ENCODE measurements at regions not wholly inside any gene's neighbourhood (a gene's known extent, or its start where the extent isn't known, plus 50 kb on each side); places are given as distances from the start of the nearest gene placed in this dataset.
"Not testable (repeated sequence)": the region's sequence is repeated elsewhere in the genome, so short reads cannot be mapped to it uniquely, and the experiment has no call there.

DNA sequence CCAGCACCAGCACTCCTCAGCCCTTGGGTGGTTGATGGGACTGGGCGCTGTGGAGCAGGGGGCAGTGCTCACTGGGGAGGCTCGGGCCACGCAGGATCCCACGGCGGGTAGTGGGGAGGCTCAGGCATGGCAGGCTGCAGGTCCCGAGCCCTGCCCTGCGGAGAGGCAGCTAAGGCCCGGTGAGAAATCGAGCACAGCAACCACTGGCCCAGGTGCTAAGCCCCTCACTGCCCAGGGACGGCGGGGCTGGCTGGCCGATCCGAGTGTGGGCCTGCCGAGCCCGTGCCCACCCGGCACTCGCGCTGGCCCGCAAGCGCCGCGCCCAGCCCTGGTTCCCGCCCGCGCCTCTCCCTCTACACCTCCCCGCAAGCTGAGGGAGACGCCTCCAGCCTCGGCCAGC, 56.0 kb upstream of the ZNF195 start:
- DNase-seq (ENCODE audit: low spot score) (no peak), ATAC-seq (ENCODE audit: insufficient number of reproducible peaks, low FRiP score, low read depth) (no peak)
- Histone ChIP-seq H3K27ac (no peak overlapping the region), H3K9me3 (no peaks in the 10 kb centered on the region), H3K27me3 (replicated peaks; ENCODE audit: insufficient read depth) (no peaks in the 10 kb centered on the region), H3K4me1 (ENCODE audit: control insufficient read depth in 1 of 2, low read depth in 2 of 2) (no peaks in the 10 kb centered on the region), H3K36me3 (no peaks in the 10 kb centered on the region), H3K4me3 (no peak overlapping the region)
- TF ChIP-seq, protein P1, sequence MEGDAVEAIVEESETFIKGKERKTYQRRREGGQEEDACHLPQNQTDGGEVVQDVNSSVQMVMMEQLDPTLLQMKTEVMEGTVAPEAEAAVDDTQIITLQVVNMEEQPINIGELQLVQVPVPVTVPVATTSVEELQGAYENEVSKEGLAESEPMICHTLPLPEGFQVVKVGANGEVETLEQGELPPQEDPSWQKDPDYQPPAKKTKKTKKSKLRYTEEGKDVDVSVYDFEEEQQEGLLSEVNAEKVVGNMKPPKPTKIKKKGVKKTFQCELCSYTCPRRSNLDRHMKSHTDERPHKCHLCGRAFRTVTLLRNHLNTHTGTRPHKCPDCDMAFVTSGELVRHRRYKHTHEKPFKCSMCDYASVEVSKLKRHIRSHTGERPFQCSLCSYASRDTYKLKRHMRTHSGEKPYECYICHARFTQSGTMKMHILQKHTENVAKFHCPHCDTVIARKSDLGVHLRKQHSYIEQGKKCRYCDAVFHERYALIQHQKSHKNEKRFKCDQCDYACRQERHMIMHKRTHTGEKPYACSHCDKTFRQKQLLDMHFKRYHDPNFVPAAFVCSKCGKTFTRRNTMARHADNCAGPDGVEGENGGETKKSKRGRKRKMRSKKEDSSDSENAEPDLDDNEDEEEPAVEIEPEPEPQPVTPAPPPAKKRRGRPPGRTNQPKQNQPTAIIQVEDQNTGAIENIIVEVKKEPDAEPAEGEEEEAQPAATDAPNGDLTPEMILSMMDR (IDR thresholded peaks at IDR 0.05), result no peak

DNA sequence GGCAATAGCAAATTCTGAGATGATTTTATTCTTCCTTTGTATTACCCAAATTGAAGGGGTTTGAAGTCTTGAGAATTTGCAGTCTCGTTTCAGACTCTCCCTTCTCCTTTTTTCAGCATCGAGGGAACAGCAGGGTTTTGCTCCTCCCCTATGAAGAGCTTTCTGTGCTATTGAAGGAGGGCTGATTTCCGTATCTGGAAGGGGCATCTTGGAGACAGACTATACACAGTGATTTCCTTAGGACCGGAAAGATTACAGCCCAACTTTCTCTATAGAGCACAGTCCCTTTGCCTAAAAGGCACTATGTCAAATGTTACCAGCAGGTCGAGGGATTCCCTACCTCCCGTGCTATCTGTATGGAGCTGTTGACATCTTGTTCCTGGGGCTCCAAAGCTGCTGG, 50.2 kb upstream of the ZNF195 start:
- not testable (repeated sequence) for H3K27ac ChIP-seq; ATAC-seq (ENCODE audit: insufficient number of reproducible peaks, low FRiP score, low read depth); DNase-seq (ENCODE audit: low spot score); H3K4me1 ChIP-seq (ENCODE audit: control insufficient read depth in 1 of 2, low read depth in 2 of 2); H3K9me3 ChIP-seq; H3K27me3 ChIP-seq (replicated peaks; ENCODE audit: insufficient read depth); H3K36me3 ChIP-seq; H3K4me3 ChIP-seq
